ENCODE measurements at regions not wholly inside any gene's neighbourhood (a gene's known extent, or its start where the extent isn't known, plus 50 kb on each side); places are given as distances from the start of the nearest gene placed in this dataset.

DNA sequence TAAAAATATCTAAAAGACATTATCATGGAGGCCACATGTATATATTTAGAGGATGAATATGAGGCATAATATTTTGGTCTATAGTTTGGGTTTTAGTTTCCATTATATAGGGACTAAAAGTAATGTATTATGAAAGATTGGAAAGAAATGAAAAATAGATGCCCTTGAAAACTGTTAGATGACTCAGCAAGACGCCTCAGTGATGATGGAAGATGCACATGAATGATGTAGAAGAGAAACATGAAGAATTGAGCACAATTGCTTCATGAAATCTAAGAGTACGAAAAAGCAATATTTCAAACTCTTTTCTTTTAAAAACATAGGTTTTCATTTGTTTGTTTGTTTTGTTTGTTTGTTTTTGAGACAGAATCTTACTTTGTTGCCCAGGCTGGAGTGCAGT, 89.8 kb downstream of the ARL4A start:
- Histone ChIP-seq H3K9ac (no peak overlapping the region), H4K20me1 (no peaks in the 10 kb centered on the region), H3K4me2 (no peak overlapping the region), H3K36me3 (no peaks in the 10 kb centered on the region), H3K27me3 (no peaks in the 10 kb centered on the region), H3K27ac (no peak overlapping the region), H3K4me1 (no peaks in the 10 kb centered on the region), H3K4me3 (no peak overlapping the region), H3K9me3 (no peaks in the 10 kb centered on the region)
- no peak for TF ChIP-seq Cebpa-rat (IDR thresholded peaks at IDR 0.05)

- H3K36me3 ChIP-seq = no peaks in the 10 kb centered on the region
- no peaks in the 10 kb centered on the region for H3K9me3 ChIP-seq
- H3K27me3 ChIP-seq = no peaks in the 10 kb centered on the region
- no peaks in the 10 kb centered on the region for H4K20me1 ChIP-seq
- no peak for TF ChIP-seq Cebpa-rat (IDR thresholded peaks at IDR 0.05)
- no peak overlapping the region for H3K9ac ChIP-seq
- no peaks in the 10 kb centered on the region for H3K4me1 ChIP-seq
- H3K4me2 ChIP-seq = no peak overlapping the region
- H3K27ac ChIP-seq = no peak overlapping the region
- H3K4me3 ChIP-seq = no peak overlapping the region
These were observed 92.5 kb downstream of the ARL4A start for GRCh38 chr7:12779947-12780346.

GRCh38 chr7:12783421-12784095, 96.1 kb downstream of the ARL4A start:
- Histone ChIP-seq H4K20me1 (no peaks in the 10 kb centered on the region), H3K9me3 (no peaks in the 10 kb centered on the region), H3K27ac (no peak overlapping the region), H3K4me1 (no peaks in the 10 kb centered on the region), H3K36me3 (no peaks in the 10 kb centered on the region), H3K9ac (no peak overlapping the region), H3K4me2 (no peak overlapping the region), H3K4me3 (no peak overlapping the region), H3K27me3 (no peaks in the 10 kb centered on the region)
- no peak for TF ChIP-seq Cebpa-rat (IDR thresholded peaks at IDR 0.05)

- H4K20me1 ChIP-seq = no peaks in the 10 kb centered on the region
- no peak overlapping the region for H3K4me2 ChIP-seq
- H3K9me3 ChIP-seq = no peaks in the 10 kb centered on the region
- no peak overlapping the region for H3K4me3 ChIP-seq
- H3K4me1 ChIP-seq = no peaks in the 10 kb centered on the region
- no peak overlapping the region for H3K9ac ChIP-seq
- H3K27ac ChIP-seq = no peak overlapping the region
- no peaks in the 10 kb centered on the region for H3K36me3 ChIP-seq
- no peak for TF ChIP-seq Cebpa-rat (IDR thresholded peaks at IDR 0.05)
- no peaks in the 10 kb centered on the region for H3K27me3 ChIP-seq
These were observed 98.0 kb downstream of the ARL4A start for GRCh38 chr7:12785473-12785872.

DNA sequence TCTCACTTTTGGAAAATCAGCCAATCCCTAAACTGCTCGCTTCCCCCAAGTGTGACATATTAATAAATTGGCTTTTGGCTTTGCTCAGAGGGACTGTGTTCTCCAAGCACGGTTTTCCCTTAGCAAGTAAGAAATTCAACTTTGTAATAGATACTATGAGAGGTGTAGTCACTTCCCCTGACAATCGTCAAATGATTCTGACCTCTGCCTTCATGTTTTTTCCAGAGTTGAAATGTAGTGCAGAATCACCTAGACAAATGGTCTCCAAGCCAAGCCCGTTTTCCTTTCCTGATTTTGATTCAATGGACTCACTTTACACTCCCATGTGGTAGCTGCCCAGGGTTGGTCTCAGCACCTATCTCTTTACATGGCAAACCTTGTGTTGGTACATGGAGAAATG, 99.1 kb downstream of the ARL4A start:
- H3K27ac ChIP-seq = no peak overlapping the region
- no peaks in the 10 kb centered on the region for H3K27me3 ChIP-seq
- H3K4me1 ChIP-seq = no peaks in the 10 kb centered on the region
- H3K9me3 ChIP-seq = no peaks in the 10 kb centered on the region
- H3K4me3 ChIP-seq = no peak overlapping the region
- H3K4me2 ChIP-seq = no peak overlapping the region
- no peaks in the 10 kb centered on the region for H3K36me3 ChIP-seq
- no peak overlapping the region for H3K9ac ChIP-seq
- no peak for TF ChIP-seq Cebpa-rat (IDR thresholded peaks at IDR 0.05)
- no peaks in the 10 kb centered on the region for H4K20me1 ChIP-seq

DNA sequence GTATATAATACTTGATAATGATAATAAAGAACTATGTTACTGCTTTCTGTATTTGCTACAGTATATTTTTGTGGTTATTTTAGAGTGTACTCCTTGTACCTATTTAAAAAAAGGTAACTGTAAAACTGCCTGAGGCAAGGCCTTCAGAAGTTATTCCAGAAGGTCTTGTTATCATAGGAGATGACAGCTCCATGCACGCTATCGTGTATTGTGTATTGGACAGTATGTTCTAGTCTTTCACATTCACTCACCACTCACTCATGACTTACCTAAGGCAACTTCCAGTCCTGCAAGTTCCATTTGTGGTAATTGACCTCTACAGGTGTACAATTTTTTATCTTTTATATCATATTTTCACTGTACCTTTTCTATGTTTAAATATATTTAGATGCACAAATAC, 100.7 kb downstream of the ARL4A start:
- Histone ChIP-seq H3K4me2 (no peak overlapping the region), H4K20me1 (no peaks in the 10 kb centered on the region), H3K27ac (no peak overlapping the region), H3K4me1 (no peaks in the 10 kb centered on the region), H3K9ac (no peak overlapping the region), H3K9me3 (no peaks in the 10 kb centered on the region), H3K36me3 (no peaks in the 10 kb centered on the region), H3K4me3 (no peak overlapping the region), H3K27me3 (no peaks in the 10 kb centered on the region)
- no peak for TF ChIP-seq Cebpa-rat (IDR thresholded peaks at IDR 0.05)

DNA sequence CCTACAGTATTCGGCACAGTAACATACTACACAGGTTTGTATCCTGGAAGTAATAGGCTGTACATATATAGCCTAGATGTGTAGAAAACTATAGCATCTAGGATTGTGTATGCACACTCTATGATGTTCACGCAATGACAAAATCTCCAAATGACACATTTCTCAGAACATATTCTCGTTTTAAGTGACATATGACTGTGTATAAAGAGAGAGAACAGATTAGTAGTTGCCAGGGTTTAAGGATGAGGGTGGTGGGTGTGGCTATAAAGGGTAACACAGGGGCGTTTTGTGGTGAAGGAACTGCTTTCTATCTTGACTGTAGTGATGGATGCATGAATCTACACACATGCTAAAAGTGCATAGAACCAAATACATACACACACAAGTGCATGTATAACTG, 101.2 kb downstream of the ARL4A start:
- H3K9ac ChIP-seq = no peak overlapping the region
- H3K4me3 ChIP-seq = no peak overlapping the region
- TF ChIP-seq Cebpa-rat (IDR thresholded peaks at IDR 0.05) = no peak
- no peaks in the 10 kb centered on the region for H3K27me3 ChIP-seq
- H3K27ac ChIP-seq = no peak overlapping the region
- no peak overlapping the region for H3K4me2 ChIP-seq
- H3K9me3 ChIP-seq = no peaks in the 10 kb centered on the region
- no peaks in the 10 kb centered on the region for H3K36me3 ChIP-seq
- H3K4me1 ChIP-seq = no peaks in the 10 kb centered on the region
- no peaks in the 10 kb centered on the region for H4K20me1 ChIP-seq

- TF ChIP-seq Cebpa-rat (IDR thresholded peaks at IDR 0.05) = no peak
- H3K9ac ChIP-seq = no peak overlapping the region
- H3K9me3 ChIP-seq = no peaks in the 10 kb centered on the region; the same call in 1 of the 2 replicates
- no peak overlapping the region for H3K4me3 ChIP-seq
- H3K27ac ChIP-seq = no peak overlapping the region
- no peaks in the 10 kb centered on the region for H3K27me3 ChIP-seq
- no peak overlapping the region for H3K4me2 ChIP-seq
- H3K4me1 ChIP-seq = no peaks in the 10 kb centered on the region
- H3K36me3 ChIP-seq = no peaks in the 10 kb centered on the region
- no peaks in the 10 kb centered on the region for H4K20me1 ChIP-seq
These were observed 107.4 kb downstream of the ARL4A start for GRCh38 chr7:12794722-12795302.

GRCh38 chr7:12796397-12797127, 109.1 kb downstream of the ARL4A start:
- Histone ChIP-seq H3K9ac (no peak overlapping the region), H3K4me2 (no peak overlapping the region), H3K27me3 (no peaks in the 10 kb centered on the region), H3K36me3 (no peaks in the 10 kb centered on the region), H3K4me3 (no peak overlapping the region), H3K9me3 (no peaks in the 10 kb centered on the region; the same call in 1 of the 2 replicates), H3K4me1 (no peaks in the 10 kb centered on the region), H3K27ac (no peak overlapping the region), H4K20me1 (no peaks in the 10 kb centered on the region)
- TF ChIP-seq Cebpa-rat (IDR thresholded peaks at IDR 0.05) = no peak

DNA sequence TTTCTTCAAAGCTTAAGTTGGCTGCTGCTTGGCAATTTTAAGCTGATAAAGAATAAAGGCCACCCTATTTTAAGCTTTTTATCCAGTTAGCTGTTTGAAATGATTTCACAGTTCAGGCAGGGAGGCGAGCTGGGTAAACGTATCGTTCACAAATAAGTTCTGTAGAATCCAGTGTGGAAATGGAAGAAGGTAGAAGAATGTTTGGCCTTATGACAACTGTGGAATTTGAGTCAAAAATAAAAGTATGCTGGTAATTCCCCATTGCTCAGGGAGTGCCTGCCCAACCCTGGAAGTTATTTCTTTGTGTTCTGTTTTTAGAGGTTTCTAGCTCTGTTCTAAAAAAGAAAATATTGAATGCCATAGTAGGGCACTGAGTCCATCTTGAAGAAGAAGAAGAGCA, 113.1 kb downstream of the ARL4A start:
- Histone ChIP-seq H3K27ac (no peak overlapping the region), H3K9me3 (no peaks in the 10 kb centered on the region), H3K9ac (no peak overlapping the region), H3K4me1 (no peaks in the 10 kb centered on the region), H3K27me3 (no peaks in the 10 kb centered on the region), H3K4me3 (no peak overlapping the region), H3K36me3 (no peaks in the 10 kb centered on the region), H3K4me2 (no peak overlapping the region), H4K20me1 (no peaks in the 10 kb centered on the region)
- no peak for TF ChIP-seq Cebpa-rat (IDR thresholded peaks at IDR 0.05)

All from BLaER1 (cell line).